GM21447 (cell line): ENCODE measurements at regions not wholly inside any gene's neighbourhood (a gene's known extent, or its start where the extent isn't known, plus 50 kb on each side); places are given as distances from the start of the nearest gene placed in this dataset.

ENCODE experiments used
- ATAC-seq: cut with Tn5 transposase; IDR thresholded peaks from one replicate; pipeline ENCODE4 v1.9.1; 2021; ENCODE audit not compliant: unreplicated experiment

- no peak for ATAC-seq
Measured at GRCh38 chr6:40340957-40341356, 246.2 kb downstream of the LRFN2 start.

- no peak for ATAC-seq
Measured at GRCh38 chr6:40340196-40340595, 247.0 kb downstream of the LRFN2 start.

- ATAC-seq: no peak
Measured at GRCh38 chr6:40338306-40338705, 248.9 kb downstream of the LRFN2 start.

- no peak for ATAC-seq
Measured at GRCh38 chr6:40336940-40337760, 250.0 kb downstream of the LRFN2 start.

GRCh38 chr6:40336296-40336695 is 250.9 kb downstream of the LRFN2 start:
- no peak for ATAC-seq

GRCh38 chr6:40334496-40335270 is 252.5 kb downstream of the LRFN2 start:
- no peak for ATAC-seq

GRCh38 chr6:40331545-40331944 is 255.6 kb downstream of the LRFN2 start:
- ATAC-seq: no peak

- ATAC-seq: no peak
Measured at GRCh38 chr6:40330301-40330721, 256.9 kb downstream of the LRFN2 start.

GRCh38 chr6:40328986-40329545 is 258.1 kb downstream of the LRFN2 start:
- no peak for ATAC-seq

- no peak for ATAC-seq
Measured at GRCh38 chr6:40328386-40328985, 258.7 kb downstream of the LRFN2 start.

GRCh38 chr6:40326714-40327421 is 260.3 kb downstream of the LRFN2 start:
- no peak for ATAC-seq

GRCh38 chr6:40325791-40326190 is 261.4 kb downstream of the LRFN2 start:
- ATAC-seq: no peak

- ATAC-seq: no peak
Measured at GRCh38 chr6:40325041-40325440, 262.1 kb downstream of the LRFN2 start.

- no peak for ATAC-seq
Measured at GRCh38 chr6:40323881-40324634, 263.1 kb downstream of the LRFN2 start.

GRCh38 chr6:40322336-40322735 is 264.8 kb downstream of the LRFN2 start:
- ATAC-seq: no peak

- no peak for ATAC-seq
Measured at GRCh38 chr6:40321616-40322015, 265.5 kb downstream of the LRFN2 start.

GRCh38 chr6:40320947-40321346 is 266.2 kb downstream of the LRFN2 start:
- no peak for ATAC-seq

- no peak for ATAC-seq
Measured at GRCh38 chr6:40320441-40320840, 266.7 kb downstream of the LRFN2 start.

GRCh38 chr6:40319124-40319523 is 268.0 kb downstream of the LRFN2 start:
- ATAC-seq: no peak

- no peak for ATAC-seq
Measured at GRCh38 chr6:40315060-40315459, 272.1 kb downstream of the LRFN2 start.
